Lung (tissue), 11 donors: ENCODE measurements at regions not wholly inside any gene's neighbourhood (a gene's known extent, or its start where the extent isn't known, plus 50 kb on each side); places are given as distances from the start of the nearest gene placed in this dataset.

ENCODE experiments used
- ATAC-seq: fragments of 200-7000 bp; cut with Tn5 transposase; one replicate; pipeline ENCODE4 v1.9.1; 2020; ENCODE audit warnings: moderate number of reproducible peaks; ENCODE audit not compliant: insufficient read depth, low FRiP score
- DNase-seq, 3 donors: peaks; one replicate each; pipeline ENCODE4 v3.0.0-alpha.2; 2013 to 2017
- H3K27ac ChIP-seq, 2 donors: one replicate each; pipeline ENCODE4 v1.5.1; 2013; ENCODE audit warnings: mild to moderate bottlenecking in 2 of 2, moderate library complexity in 2 of 2, control low read depth in 1 of 2, inconsistent platforms in 1 of 2, low read depth in 1 of 2, low read length in 1 of 2
- H3K27me3 ChIP-seq, 3 donors: one replicate each; pipeline ENCODE4 v1.5.1; 2013; ENCODE audit warnings: low read length in 2 of 3; ENCODE audit not compliant: control insufficient read depth in 3 of 3, insufficient read depth in 3 of 3
- H3K36me3 ChIP-seq, 4 donors: one replicate each; pipeline ENCODE4 v1.5.1; 2013; ENCODE audit warnings: low read length in 4 of 4, mild to moderate bottlenecking in 1 of 4, moderate library complexity in 1 of 4; ENCODE audit not compliant: control insufficient read depth in 4 of 4, insufficient read depth in 4 of 4
- H3K4me1 ChIP-seq, 5 donors: one replicate each; pipeline ENCODE4 v1.5.1; 2013; ENCODE audit warnings: low read length in 5 of 5, mild to moderate bottlenecking in 2 of 5, moderate library complexity in 1 of 5; ENCODE audit not compliant: control insufficient read depth in 5 of 5, insufficient read depth in 5 of 5
- H3K4me3 ChIP-seq: one replicate; pipeline ENCODE4 v1.5.1; 2013; ENCODE audit warnings: mild to moderate bottlenecking, control low read depth, moderate library complexity
- H3K9ac ChIP-seq, 2 donors: one replicate each; pipeline ENCODE4 v1.5.1; 2013; ENCODE audit warnings: low read length in 2 of 2, control low read depth in 1 of 2; ENCODE audit not compliant: insufficient read depth in 1 of 2
- H3K9me3 ChIP-seq, 4 donors: one replicate each; pipeline ENCODE4 v1.5.1; 2013; ENCODE audit warnings: low read length in 3 of 4, mild to moderate bottlenecking in 1 of 4, moderate library complexity in 1 of 4; ENCODE audit not compliant: control insufficient read depth in 4 of 4, insufficient read depth in 3 of 4
- CTCF ChIP-seq: IDR thresholded peaks from 2 replicates; pipeline ENCODE4 v1.5.1; 2012; ENCODE audit warnings: mild to moderate bottlenecking; ENCODE audit errors: control extremely low read depth, extremely low read depth
- WGBS, 2 donors: extraction: QIAGEN DNeasy Blood & Tissue Kit; methylation state at CpG; one replicate each; pipeline ENCODE4 v1.1.7; 2013; 5-methylcytosine and 5-hydroxymethylcytosine counted together
- donor health status: control.
- donor health status: control.
- donor health status: Bipolar disorder and iron deficiency.
- donor health status: healthy.
- donor health status: DM: yes; HTN: yes; CAD: no.

GRCh38 chr1:229140119-229140396, 130.9 kb upstream of the RAB4A start:
- TF ChIP-seq CTCF, result no peak
- DNase-seq, result no peak
- Histone ChIP-seq H3K9me3 (peaks cover 0 to 3% (median 0%) of the 10 kb centered on the region in 4 donors), H3K36me3 (no peaks in the 10 kb centered on the region), H3K27ac (no peak overlapping the region), H3K4me1 (no peaks in the 10 kb centered on the region), H3K27me3 (no peaks in the 10 kb centered on the region), H3K4me3 (no peak overlapping the region), H3K9ac (no peak overlapping the region)
- 92 to 94% methylated on average over 1 of the region's 1 CpG for WGBS, 2 donors
- ATAC-seq, result no peak

- H3K9ac ChIP-seq, result no peak overlapping the region
These were observed 129.6 kb upstream of the RAB4A start for GRCh38 chr1:229141271-229141670.

DNA sequence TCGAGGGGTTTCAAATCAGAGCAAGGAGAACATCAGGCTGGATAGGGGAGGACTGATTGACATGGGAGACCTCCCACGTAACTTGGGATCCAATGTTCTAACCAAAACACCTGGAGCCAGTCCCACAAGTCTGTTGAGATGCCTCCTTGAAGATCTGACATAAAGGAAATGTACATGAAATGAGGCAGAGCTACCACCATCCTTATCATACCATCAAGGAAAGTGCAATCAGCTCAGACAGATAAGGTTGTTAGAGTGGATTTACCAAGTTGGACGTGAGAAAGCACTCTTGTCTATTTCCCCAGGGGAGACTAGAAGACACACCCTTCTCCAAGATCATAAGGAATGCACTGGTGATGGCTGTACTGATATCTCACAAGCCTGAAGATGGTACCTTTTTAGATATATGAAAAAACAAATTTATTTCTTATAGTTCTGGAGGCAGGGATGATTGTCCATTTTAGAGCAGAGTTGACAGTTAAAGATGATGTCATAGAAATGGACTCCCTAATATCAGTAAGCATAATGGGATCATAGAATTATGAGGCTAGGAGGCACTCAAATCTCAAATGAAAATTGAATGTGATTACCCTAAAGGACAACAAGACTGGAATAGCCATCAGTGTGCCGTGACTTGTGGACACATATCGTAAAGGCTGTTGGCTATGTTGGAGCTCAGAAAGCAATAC, 129.1 kb upstream of the RAB4A start:
- ATAC-seq, result no peak
- H3K4me1 ChIP-seq, result peaks cover 0 to 3% (median 0%) of the 10 kb centered on the region in 5 donors
- no peak overlapping the region for H3K4me3 ChIP-seq
- H3K27ac ChIP-seq, result no peak overlapping the region
- H3K9ac ChIP-seq, result no peak overlapping the region
- peaks cover 0 to 3% (median 0%) of the 10 kb centered on the region in 4 donors for H3K9me3 ChIP-seq
- no peaks in the 10 kb centered on the region for H3K36me3 ChIP-seq
- peaks cover 0 to 10% (median 0%) of the 10 kb centered on the region in 3 donors for H3K27me3 ChIP-seq
- DNase-seq, result no peak
- no peak for TF ChIP-seq CTCF
- 88 to 91% methylated on average over 5 of the region's 5 CpGs for WGBS, 2 donors

More at GRCh38 chr1:229141271-229141670, 129.6 kb upstream of the RAB4A start:
- Histone ChIP-seq H3K4me3 (no peak overlapping the region), H3K27me3 (peaks cover 0 to 5% (median 0%) of the 10 kb centered on the region in 3 donors), H3K36me3 (no peaks in the 10 kb centered on the region), H3K4me1 (no peaks in the 10 kb centered on the region), H3K27ac (no peak overlapping the region), H3K9me3 (peaks cover 0 to 3% (median 0%) of the 10 kb centered on the region in 4 donors)
- WGBS, 2 donors, result 95 to 97% methylated on average over 2 of the region's 2 CpGs
- ATAC-seq (no peak), DNase-seq (no peak)
- no peak for TF ChIP-seq CTCF

GRCh38 chr1:229142471-229142870, 128.4 kb upstream of the RAB4A start:
- ATAC-seq (no peak), DNase-seq (no peak)
- TF ChIP-seq CTCF, result no peak
- Histone ChIP-seq H3K27ac (no peak overlapping the region), H3K9ac (no peak overlapping the region), H3K4me3 (no peak overlapping the region), H3K9me3 (peaks cover 0 to 3% (median 0%) of the 10 kb centered on the region in 4 donors), H3K4me1 (peaks cover 0 to 9% (median 0%) of the 10 kb centered on the region in 5 donors), H3K27me3 (peaks cover 0 to 16% (median 0%) of the 10 kb centered on the region in 3 donors), H3K36me3 (no peaks in the 10 kb centered on the region)
- 87 to 93% methylated on average over 2 of the region's 2 CpGs for WGBS, 2 donors
